ENCODE measurements at regions not wholly inside any gene's neighbourhood (a gene's known extent, or its start where the extent isn't known, plus 50 kb on each side); places are given as distances from the start of the nearest gene placed in this dataset.

DNA sequence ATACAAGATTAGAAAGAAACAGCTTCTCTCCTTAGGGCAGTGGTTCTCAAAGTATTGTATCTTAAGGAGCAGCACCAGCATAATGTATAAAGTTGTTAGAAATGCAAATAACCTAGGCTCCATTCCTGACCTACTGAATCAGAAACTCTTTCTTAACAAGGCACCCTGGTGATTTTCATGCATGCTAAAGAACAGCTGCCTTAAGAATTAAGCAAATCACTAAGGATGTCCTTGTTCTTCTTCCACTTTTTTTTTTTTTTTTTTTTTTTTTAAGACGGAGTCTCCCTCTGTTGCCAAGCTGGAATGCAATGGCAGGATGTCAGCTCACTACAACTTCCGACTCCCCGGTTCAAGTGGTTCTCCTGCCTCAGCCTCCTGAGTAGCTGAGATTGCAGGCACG, 1095.2 kb upstream of the EDIL3 start:
- TF ChIP-seq, protein P1, sequence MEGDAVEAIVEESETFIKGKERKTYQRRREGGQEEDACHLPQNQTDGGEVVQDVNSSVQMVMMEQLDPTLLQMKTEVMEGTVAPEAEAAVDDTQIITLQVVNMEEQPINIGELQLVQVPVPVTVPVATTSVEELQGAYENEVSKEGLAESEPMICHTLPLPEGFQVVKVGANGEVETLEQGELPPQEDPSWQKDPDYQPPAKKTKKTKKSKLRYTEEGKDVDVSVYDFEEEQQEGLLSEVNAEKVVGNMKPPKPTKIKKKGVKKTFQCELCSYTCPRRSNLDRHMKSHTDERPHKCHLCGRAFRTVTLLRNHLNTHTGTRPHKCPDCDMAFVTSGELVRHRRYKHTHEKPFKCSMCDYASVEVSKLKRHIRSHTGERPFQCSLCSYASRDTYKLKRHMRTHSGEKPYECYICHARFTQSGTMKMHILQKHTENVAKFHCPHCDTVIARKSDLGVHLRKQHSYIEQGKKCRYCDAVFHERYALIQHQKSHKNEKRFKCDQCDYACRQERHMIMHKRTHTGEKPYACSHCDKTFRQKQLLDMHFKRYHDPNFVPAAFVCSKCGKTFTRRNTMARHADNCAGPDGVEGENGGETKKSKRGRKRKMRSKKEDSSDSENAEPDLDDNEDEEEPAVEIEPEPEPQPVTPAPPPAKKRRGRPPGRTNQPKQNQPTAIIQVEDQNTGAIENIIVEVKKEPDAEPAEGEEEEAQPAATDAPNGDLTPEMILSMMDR (conservative IDR thresholded peaks at IDR 0.05; ENCODE audit: low read length) = no peak
- TF ChIP-seq EZH2phosphoT487 (IDR thresholded peaks at IDR 0.05; ENCODE audit: borderline replicate concordance) = no peak

All from Loucy (cell line).